HL-60 (cell line): ENCODE measurements at regions not wholly inside any gene's neighbourhood (a gene's known extent, or its start where the extent isn't known, plus 50 kb on each side); places are given as distances from the start of the nearest gene placed in this dataset.

ENCODE experiments used
- CTCF ChIP-seq: IDR thresholded peaks from one replicate; pipeline ENCODE4 v1.5.1; 2011; ENCODE audit warnings: low read length, control low read depth, inconsistent platforms; ENCODE audit not compliant: insufficient read depth
- GABPA ChIP-seq: IDR thresholded peaks from 2 replicates; pipeline ENCODE4 v1.6.1; 2012; ENCODE audit warnings: low read depth
- POLR2AphosphoS5 ChIP-seq: IDR thresholded peaks from 2 replicates; pipeline ENCODE4 v1.6.1; 2012; ENCODE audit warnings: low read depth
- SPI1 ChIP-seq: IDR thresholded peaks from 2 replicates; pipeline ENCODE4 v1.6.1; 2012; ENCODE audit warnings: low read depth, mild to moderate bottlenecking, borderline replicate concordance

DNA sequence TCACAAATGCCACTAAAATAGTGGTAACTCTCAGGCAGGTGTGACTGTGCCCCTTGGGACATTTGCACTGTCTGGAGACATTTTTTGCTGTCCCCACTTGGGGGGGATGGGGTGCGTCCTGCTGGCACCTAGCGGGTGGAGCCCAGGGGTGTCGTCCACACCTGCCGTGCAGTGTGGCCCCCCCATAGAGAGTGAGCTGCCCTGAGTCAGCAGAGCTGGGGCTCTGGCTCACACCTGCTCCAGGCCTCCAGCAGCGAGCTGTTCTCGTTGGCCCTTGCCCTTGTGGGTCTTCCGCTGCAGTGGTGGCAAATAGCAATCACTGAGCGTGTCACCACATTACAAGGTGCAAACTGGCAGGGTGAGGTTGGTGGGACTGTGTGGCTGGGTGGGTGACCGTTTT lies 64.6 kb downstream of the CLDN34 start:
- TF ChIP-seq CTCF (no peak), POLR2AphosphoS5 (no peak), GABPA (no peak), SPI1 (no peak)
